Keratinocyte (primary cell): ENCODE measurements at regions not wholly inside any gene's neighbourhood (a gene's known extent, or its start where the extent isn't known, plus 50 kb on each side); places are given as distances from the start of the nearest gene placed in this dataset.

Experiments
- CTCF ChIP-seq, 3 experiments: IDR thresholded peaks in 1 of 3; conservative IDR thresholded peaks in 1 of 3; optimal IDR thresholded peaks in 1 of 3; 2 replicates in 2 of 3; 3 replicates in 1 of 3; pipeline versions ENCODE3 to v1.5.1; 2011; ENCODE audit warnings: low read length in 3 of 3, mild to moderate bottlenecking in 3 of 3, moderate library complexity in 2 of 3, control low read depth in 1 of 3, inconsistent platforms in 1 of 3; ENCODE audit not compliant: insufficient read depth in 2 of 3; ENCODE audit errors: extremely low read depth in 1 of 3
- EZH2 ChIP-seq: IDR thresholded peaks from one replicate; pipeline ENCODE4 v1.6.1; 2012; ENCODE audit warnings: inconsistent platforms, mild to moderate bottlenecking, low read length, moderate library complexity

DNA sequence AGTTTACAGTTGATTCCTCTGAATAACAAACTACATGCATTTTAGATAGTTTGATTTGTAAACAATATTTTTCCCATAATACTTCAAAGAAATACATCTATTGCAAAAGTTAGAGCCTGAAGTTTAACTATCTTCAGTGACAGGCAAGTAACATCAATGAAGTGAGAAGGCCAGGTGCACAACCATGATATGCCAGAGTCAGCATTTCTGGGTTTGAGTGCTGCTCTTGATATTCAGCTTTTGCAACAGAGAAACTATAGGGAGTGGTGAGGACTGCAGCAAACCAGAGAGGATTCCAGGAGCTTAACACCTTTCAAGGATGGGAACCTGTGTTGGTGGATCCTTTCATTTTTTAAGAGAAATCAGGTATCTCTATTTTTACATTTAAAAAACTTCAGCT lies 79.4 kb upstream of the RASEF start:
- TF ChIP-seq CTCF (optimal IDR thresholded peaks at IDR 0.05 in 1 of 3, IDR thresholded peaks at IDR 0.05 in 1 of 3, conservative IDR thresholded peaks at IDR 0.05 in 1 of 3; ENCODE audit: extremely low read depth in 1 of 3, insufficient read depth in 2 of 3, low read length in 3 of 3) (no peak), EZH2 (no peak)
